GM19023 (cell line): ENCODE measurements at regions not wholly inside any gene's neighbourhood (a gene's known extent, or its start where the extent isn't known, plus 50 kb on each side); places are given as distances from the start of the nearest gene placed in this dataset.

Experiments used
- ATAC-seq: cut with Tn5 transposase; IDR thresholded peaks from one replicate; pipeline ENCODE4 v1.9.1; 2021; ENCODE audit warnings: mild to moderate bottlenecking, moderate library complexity; ENCODE audit not compliant: unreplicated experiment

DNA sequence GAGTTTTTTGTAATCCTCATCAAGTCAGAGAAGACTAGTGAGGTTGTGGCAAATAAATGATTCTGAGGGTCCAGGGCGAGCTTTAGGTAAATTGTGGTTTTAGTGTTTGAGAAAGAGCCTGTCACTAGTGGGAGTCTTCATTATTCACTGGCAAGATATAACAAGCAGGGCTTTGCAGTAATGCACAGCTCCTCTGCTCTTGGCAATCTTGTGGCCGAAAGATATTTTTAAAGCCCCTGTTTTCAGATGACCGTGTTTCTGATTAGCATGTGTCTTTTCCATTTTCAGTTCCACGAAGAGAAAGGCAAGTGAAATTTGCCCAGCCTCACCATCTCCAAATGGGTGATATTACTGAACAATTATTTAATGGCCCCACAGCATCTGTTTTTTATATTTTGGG, 154.0 kb upstream of the BCL6 start:
- ATAC-seq: no peak

DNA sequence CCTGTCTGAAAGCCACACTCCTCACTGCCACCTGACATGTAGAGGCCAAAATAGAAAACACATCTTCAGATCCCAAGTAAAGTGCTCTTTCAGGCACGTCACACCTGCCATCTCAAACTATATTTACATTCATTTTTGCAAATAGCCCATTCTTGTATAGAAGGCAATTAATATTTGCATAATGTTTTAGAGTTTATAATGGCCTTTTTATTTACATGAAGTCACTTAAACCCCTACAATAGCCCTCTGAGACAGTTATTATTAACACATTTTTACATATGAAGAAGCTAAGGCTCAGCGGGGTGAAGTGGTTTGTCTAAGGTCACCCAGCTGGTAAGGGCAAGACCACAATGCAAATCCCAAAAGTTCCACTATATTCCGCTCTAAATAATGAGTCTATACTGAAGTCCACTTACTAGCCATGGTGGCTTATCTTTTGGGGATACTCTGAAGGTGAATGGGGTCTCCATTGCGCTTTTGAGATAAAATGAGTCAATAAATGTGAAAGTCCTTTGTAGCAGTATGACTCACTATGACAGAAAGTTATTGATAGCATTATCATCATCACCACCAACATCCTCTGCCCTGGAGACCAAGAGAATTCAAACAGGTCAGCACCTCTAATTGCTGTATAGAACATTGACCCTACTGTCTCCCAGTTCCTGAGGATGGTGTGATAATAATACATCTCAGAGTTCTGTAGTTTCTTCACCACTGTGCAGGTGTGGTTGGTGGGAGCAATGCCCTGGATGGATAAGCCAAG, 155.9 kb upstream of the BCL6 start:
- ATAC-seq: no peak

DNA sequence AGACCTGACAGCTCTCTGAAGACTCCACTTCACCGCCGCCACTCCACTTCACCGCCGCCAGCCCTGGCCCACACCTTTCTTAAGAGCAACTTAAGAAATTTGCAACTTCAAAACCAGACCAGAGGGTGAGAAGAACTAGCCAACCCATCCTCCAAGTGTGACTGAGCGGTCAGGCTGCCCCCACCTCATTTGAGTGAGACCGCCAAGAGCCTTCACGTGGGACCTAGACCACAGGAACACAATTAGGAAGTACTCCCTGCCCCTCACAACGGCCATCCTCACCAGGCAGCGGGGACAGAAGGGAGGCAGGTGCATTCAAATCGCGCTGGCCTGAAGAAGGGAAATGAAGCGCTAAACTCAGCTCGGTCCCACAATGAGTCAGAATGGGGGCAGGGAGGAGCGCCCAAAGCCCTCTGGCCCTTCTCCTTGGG, 156.8 kb upstream of the BCL6 start:
- no peak for ATAC-seq

DNA sequence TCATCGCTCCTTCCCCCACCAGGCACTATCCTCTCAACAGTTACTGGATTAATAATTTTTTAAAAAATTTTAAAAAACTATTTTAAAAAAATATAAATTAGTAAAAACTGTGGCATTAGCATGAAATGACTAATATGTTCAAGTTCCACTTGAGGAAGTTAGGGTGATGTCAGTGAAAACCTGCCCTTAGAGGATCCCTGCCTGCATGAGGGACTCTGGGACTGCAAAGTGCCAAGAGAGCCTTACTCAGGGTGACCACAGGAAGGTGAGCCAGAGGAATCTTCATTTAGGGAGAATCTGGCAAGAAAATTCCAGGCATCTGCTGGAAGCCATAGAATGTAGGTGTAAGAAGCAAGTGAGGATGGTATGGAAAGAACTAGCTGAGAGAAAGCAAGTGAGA, 157.7 kb upstream of the BCL6 start:
- ATAC-seq: no peak

DNA sequence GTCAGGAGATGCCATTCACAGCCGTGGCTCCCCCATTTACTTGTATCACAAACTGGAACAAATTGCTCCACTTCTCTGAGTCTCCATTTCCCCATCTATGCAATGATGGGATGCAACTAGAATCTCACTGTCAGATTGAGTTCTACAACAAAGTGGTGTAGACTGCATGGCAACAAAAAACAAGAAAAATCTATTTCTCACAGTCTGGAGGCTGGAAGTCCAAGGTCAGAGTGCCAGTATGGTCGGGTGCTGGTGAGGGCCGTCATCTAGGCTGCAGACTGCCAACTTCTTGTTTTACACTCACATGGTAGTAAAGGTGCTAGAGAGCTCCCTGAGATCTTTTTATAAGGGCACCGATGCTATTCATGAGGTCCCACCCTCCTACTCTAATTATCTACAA, 158.4 kb upstream of the BCL6 start:
- no peak for ATAC-seq

DNA sequence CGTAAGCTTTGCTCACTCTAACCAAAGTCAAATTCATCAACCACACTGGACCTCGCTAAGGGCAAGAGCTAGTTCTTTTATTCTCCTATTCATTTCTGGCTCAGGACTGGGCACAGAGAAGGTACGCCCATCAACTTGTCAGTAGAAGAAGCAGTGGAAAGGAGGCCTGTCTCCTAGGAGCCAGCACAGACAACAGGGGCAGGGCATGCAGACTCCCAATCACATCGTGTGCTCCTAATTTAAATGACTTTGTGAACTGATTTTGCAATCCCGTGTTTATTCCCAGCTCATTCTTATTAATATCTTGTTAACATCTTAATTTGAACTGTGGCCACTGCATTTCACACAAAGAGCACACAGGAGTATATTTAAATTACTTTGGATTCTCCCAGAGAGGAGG, 161.1 kb upstream of the BCL6 start:
- ATAC-seq: no peak

DNA sequence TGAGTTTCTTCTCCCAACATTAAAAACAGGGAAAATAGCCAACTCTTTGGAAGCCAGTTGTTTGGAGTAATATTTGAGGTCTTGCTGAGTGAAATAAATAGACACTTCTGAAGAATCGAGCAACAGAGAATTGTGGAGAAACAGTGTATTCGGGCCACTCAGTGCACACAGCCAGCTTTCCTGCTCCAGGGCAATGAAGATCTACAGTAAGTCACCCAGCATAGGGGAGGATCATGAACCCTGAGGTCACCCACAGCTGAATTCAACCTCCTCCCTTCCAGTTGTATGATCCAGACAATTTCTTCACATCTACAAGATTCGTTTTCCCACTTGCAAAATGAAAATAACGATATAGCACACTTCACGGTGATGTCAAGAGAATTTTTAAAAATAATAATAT, 161.7 kb upstream of the BCL6 start:
- ATAC-seq: no peak

DNA sequence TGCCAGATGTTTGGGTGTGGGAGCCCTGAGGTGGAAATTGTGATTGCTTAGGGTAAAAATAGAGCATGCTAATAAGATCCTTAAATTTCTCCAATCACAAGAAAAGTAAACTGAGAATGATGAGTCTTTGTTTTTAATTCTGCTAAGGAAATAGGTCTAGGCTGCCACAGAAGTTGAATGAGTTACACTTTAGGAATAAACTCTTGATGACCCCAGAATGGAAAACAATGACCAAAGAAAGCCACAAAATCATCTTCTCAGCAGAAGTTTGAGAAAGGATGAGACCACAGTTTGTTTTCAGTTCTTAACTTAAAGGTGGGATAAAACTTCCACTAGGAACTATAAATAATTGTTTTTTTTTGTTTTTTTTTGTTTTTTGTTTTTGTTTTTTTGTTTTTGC, 164.6 kb upstream of the BCL6 start:
- ATAC-seq: no peak

DNA sequence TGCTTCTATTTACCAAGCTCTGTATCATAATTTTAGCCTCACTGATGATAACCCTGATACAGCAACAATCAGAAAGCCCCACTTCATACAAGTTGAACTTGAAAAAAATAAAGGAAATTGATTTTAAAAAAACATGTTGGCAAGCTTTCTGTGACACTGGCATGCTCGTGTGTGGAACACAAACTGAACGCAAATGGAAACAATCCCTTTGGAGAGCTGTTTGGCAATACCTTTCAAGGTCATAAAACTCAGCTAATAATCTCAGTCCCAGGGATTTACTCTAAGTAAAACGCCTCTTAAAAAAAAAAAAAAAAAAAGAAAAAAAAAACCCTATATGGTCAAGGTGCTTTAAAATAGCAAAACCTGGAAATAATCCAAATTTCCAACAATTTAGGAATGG, 166.7 kb upstream of the BCL6 start:
- no peak for ATAC-seq

DNA sequence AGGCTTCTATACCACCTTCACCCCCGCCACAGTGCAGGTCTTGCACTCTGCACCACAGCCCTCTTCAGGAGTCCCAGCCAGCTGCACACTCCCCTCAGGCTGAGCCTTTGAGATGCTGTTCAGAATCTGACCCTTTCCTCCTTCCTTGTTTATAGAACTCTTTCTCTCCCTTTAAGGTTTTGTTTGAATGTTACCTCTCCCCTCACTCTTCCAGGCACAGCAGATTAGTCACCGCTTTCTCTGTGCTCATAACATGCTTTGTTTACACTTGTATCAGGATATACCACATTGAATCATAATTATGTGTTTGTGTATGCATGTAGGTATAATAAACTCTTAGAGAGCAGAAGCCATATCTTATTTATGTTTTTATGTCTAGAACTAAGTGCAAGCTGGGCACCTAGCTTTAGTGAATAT, 168.4 kb upstream of the BCL6 start:
- ATAC-seq: no peak

DNA sequence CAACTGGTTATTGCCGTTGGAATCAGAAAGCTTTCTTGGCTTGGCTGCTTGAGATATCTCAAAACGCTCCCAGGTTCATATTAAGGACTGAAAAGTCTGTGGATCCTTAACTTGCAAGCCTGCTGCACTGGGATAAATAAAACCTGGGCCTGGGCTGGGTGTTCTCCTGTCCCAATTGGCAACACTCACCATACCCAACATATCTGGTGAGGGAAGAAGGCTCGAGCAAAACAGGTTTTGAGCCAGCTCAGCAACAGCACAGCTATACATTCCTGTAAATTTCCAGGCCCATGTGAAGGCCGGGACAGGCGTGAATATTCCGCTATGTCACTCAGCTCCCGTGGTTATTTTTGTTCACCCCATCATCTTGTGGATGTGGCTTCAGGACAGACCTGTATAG, 169.0 kb upstream of the BCL6 start:
- ATAC-seq: no peak

DNA sequence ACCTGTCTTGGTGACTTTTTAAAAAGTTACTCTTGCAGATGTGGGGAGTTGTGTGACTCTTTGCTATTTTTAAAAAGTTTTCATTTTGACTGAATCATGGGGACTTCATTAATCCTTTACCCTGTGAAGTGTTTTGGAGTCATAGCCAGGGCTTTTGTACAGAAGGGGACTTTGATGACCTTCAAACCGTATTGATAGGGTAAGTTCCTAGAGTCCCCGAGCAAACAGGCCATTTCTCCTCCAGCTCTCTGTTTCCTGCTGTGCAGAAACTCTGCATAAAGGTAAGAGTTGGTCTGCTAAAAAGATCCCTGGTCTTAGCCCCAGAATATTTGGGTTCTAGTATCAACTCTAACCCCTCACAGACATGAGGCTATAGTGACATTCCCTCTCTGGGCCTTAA, 170.8 kb upstream of the BCL6 start:
- no peak for ATAC-seq

DNA sequence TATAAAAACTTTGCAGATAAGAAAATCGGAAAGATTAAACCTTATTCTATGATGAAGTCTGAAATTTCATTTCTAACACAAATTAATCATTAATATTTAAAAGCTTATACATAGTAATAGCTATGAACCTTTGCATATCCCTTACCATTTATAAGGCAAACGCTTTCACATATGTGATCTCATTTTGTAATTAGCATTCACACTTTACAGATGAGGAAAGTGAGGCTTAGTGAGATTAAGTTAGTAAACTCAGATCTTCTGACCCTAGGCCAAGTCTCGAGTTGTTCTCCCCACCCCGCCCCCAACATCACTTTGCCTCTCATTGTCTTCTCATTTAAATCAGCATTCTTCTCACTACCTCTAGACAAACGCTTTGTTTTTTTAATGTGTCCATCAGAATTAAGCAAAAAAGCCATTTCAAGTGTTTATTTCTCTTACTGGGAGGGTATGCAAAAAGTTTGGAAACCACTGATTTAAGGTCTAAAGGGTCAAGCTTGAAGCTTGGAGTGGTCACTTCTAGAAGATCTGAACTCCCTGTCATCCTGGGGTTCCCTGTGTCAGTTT, 172.9 kb upstream of the BCL6 start:
- ATAC-seq: no peak

DNA sequence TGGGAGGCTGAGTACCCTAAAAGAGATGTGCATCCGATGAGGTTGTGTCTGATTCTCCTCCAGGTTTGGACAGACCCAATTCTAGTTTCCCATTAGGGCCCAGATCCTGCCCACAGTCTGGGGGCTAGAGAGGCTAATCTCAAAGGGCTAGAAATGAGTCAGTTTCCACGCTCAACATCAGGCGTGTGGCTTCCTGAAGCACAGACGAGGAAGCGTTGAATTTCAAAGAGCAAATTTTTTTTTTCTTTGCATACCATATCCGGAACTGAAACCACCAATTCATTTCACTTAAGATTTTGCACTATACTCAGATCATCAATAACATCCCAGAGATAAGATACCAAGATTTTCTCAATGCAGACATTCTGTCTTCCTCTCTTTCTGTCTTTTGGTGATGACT, 173.8 kb upstream of the BCL6 start:
- ATAC-seq: peak; percentile 89

DNA sequence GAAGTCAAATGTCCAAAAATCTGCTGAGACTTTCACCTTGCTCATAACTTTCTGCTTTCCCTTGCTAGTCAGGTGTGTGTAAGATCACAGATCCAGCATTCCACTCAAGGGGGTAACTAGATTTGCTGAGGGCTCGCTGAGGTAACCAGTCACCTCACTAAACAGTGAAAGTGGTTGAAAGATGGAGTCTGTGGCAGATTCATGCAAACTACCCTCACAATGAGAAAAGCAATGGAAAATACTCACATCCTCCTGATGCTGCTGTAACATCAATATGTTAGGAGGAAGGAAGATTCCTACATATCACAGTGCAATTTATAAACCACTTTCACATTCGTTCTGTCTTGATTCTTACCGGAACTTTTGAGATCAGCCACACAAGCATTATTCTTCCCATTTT, 174.3 kb upstream of the BCL6 start:
- ATAC-seq: peak; percentile 33

DNA sequence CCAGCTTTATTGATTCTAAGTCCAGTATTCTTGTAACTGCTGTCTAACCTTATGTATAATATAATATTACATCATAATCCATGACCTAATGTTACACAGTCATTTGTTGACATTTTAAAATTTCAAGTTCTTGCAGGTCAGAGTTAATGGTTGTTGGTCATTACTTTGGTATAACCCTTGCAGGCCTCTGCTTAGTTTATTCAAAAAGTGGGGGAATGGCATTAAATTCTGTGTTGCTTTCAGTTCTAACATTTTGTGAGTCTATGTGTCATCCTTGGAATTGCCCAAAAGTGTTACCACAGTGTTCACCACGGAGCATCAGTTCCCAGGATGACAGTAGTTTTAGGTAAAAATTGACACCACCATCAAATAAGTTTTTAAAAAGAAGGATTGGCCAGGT, 174.8 kb upstream of the BCL6 start:
- ATAC-seq: no peak

DNA sequence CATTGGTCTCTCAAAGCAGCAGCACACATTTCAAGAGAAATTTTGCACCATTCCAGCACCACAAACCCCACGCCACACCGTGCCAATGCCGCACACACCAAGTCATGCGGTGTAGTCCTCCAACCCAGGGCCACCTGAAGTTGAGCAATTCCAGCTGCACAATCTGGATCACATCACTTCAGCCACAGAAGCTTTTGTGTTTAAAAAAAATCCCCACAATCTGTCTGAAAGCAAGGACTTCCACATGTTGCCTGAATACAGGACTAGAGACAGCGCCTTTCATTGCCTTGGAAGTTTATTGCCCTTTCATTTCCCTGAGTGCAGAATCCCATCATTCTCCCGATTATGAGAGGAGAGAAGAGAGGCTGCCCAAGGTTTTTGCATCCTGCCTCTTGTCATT, 175.6 kb upstream of the BCL6 start:
- no peak for ATAC-seq

DNA sequence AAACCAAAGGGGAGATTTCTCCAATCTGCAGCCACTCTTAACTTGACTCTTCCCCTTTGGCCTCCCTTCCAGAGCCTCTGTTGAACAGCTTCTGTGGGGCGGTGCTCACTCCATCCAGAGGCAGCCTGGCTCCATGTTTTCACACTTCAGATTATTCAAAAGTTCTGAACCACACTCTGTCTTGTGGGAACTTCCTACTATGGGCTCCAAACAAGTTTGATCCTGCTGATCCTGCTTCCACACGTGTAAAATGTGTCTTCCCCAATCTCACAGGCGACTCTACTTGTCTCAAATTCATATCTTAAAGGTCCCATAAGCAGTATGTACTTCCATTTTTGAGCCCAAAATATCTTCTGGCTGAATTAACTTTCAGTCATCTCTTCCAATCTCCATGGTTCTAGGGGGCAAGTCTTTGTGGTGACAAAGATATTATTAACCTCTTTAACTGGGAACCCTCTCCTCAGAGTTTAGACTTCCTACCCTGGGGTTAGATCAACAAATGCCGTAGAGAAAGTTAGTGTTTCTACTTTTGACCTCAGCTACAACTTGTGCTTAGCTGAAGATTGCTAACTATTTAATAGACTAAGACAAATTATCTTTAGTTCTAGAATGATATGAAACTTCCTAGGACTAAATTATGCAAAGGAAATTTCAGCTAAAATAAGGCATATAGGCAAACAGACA, 176.3 kb upstream of the BCL6 start:
- ATAC-seq: no peak

DNA sequence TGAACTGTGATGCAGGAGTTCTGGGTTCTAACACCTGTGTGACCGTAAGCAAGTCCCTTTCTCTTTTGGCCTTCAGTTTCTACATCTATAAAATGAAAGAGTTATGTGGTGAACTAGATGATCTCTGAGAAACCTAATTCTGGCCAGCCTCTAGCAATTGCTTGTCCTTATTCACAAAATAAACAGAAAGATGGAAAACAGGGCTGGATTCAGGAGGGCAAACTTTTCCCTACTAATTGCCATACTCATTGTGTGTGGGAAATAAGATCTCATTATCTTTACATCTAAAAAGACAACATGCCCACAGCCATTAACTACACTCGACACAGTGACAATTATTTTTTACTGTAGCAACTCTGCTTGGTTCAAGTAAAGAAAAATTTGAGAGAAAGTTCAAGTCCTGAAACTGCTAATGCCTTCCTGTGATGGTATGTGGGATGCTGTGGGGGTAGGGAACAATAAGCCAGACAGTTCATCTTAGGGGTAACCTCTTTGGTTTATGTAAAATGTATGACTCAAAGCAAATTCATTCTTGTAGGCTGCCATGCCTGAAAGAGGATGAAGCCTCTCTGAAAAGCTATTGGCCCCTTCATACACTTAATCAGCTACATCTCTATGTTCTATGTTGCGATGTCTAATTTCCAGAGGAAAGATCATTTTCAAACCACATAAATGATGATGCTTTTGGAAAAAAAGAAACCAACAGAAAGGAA, 177.6 kb upstream of the BCL6 start:
- ATAC-seq: no peak

DNA sequence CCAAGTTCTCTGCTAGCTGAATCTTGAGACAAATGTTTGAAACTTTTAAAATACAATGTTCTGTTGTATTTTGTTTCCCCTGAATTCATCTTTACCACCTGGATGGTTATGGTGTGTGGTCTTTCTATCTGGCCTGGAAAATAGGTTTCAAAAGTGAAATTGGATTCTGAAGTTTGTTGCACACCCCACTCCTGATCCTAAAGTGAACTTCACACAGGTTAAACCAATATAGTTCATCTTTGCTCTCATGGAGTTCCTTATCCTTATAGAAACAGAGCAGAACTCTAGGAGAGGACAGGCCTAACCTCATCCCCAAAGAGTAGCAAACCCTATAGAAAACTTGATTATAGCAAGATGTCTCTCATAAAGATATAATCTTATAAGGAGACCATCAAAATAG, 179.4 kb upstream of the BCL6 start:
- ATAC-seq: no peak

DNA sequence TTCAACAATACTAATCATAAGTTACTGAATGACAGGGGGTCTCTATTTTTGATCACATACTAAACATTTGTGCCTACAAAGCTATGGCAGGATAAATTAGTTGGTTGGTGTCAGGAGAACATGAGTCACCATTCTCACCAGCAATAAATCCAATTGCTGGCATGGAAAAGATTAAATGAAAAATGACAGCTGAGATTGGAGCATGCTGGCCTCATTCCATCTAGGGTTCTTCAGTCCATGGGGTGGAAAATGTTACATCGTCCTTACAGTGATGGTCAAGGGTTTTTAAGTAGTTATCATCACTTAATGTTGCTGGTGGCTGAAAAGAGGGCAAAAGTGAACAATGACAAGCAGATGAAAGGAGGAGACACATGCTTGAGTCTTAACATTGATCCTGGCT, 180.1 kb upstream of the BCL6 start:
- no peak for ATAC-seq

DNA sequence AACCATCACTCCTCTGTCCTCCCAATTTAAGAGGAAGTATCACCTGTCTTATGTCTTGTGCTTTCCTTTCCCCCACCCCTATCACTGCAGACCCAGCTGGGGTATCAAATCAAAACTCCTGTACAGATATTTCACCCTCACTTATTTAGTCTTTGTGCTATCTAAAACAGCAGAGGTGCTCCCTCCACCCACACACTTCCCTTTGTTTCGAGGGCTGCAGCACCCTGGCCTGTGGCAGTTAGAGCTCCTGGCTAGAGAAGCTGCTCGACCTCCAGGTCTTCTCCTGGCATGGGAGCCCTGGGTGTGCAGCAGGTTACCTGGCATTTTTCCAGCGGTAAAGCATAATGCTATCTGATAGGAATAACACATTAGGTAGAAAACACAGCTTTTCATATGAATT, 181.4 kb upstream of the BCL6 start:
- no peak for ATAC-seq
